ENCODE measurements at regions not wholly inside any gene's neighbourhood (a gene's known extent, or its start where the extent isn't known, plus 50 kb on each side); places are given as distances from the start of the nearest gene placed in this dataset.
A peak's percentile ranks its signal among the peaks of the same experiment; 100 is the strongest.

DNA sequence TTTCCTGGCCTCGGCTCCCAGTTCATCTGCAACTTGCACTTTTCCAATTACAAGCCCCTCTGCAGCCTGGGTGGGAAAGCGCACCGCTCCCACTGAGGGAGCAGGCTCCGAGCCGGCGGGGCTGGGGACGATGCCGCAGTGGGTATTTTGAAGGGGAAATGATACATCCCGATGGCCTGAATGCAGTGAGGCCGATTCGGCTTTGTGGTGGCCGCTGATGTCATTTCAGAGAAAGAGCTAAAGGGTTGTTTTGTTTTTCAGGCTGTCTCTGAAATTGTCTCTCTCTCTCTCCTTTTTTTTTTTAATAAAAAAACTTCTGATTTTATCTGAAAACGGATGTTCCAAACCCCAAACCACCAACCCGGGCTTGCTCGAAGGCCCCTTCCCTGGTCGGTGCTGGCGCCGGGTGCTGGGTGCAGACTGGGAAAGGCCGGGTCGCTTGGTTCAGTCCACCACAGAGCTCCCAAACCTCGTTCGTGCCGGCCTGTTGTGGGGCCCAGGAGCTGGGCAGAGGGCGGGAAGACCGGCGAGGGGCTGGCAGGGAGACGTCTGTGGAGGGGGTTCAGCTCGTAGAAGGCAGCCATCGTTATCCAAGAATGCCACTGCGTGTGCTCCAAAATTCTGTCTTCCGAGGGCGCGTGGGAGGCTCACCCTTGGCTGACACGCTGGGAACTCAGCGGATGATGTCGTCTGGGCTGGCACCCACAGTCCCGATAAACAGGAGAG lies 102.8 kb downstream of the FOXL1 start:
- TF ChIP-seq, protein P1, sequence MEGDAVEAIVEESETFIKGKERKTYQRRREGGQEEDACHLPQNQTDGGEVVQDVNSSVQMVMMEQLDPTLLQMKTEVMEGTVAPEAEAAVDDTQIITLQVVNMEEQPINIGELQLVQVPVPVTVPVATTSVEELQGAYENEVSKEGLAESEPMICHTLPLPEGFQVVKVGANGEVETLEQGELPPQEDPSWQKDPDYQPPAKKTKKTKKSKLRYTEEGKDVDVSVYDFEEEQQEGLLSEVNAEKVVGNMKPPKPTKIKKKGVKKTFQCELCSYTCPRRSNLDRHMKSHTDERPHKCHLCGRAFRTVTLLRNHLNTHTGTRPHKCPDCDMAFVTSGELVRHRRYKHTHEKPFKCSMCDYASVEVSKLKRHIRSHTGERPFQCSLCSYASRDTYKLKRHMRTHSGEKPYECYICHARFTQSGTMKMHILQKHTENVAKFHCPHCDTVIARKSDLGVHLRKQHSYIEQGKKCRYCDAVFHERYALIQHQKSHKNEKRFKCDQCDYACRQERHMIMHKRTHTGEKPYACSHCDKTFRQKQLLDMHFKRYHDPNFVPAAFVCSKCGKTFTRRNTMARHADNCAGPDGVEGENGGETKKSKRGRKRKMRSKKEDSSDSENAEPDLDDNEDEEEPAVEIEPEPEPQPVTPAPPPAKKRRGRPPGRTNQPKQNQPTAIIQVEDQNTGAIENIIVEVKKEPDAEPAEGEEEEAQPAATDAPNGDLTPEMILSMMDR (IDR thresholded peaks at IDR 0.05), result no peak
- TF ChIP-seq POLR2A (IDR thresholded peaks at IDR 0.05) (no peak), POLR2AphosphoS5 (IDR thresholded peaks at IDR 0.05) (no peak)
- intact Hi-C loops (cut with DNase I; ENCODE audit: low total_unique reads), result no loop called here
- H3K4me1 ChIP-seq, result no peaks in the 10 kb centered on the region
- H3K4me3 ChIP-seq, result peak overlapping the region in 2 of 3 donors; percentile 12 to 44
- DNase-seq (ENCODE audit: low spot score in 2 of 2), result peak in 1 of 2 donors; percentile 79
- no peaks in the 10 kb centered on the region for H3K9me3 ChIP-seq
- H3K36me3 ChIP-seq, result no peaks in the 10 kb centered on the region
- peak overlapping the region; percentile 72 to 82 for H3K27ac ChIP-seq
- H3K27me3 ChIP-seq, result peaks cover 0 to 8% of the 10 kb centered on the region in 2 donors

DNA sequence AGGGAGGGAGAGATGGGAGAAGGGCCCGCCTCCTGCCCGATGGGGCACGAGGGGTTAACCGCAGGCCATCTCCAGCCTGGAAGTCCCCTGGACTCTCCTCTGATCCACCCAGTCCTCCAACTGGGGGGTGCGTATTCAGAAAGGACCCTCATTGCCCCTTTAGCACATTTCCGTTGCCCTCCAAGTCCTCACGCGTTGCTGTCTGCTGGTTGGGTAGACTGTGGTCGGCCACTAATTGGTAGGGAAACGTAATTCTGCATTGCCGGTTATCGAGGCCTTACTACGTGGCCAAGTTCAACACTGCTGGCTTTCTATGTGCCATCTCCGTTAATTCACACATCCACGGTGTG lies 103.4 kb downstream of the FOXL1 start:
- Histone ChIP-seq H3K27ac (peak overlapping the region; percentile 72 to 82), H3K4me3 (peak overlapping the region in 1 of 3 donors; percentile 44), H3K9me3 (no peaks in the 10 kb centered on the region), H3K4me1 (no peaks in the 10 kb centered on the region), H3K27me3 (peaks cover 0 to 8% of the 10 kb centered on the region in 2 donors), H3K36me3 (no peaks in the 10 kb centered on the region)
- TF ChIP-seq, protein P1 (IDR thresholded peaks at IDR 0.05), result no peak
- TF ChIP-seq POLR2A (IDR thresholded peaks at IDR 0.05) (no peak), POLR2AphosphoS5 (IDR thresholded peaks at IDR 0.05) (no peak)
- intact Hi-C loops (cut with DNase I; ENCODE audit: low total_unique reads), result no loop called here
- DNase-seq (ENCODE audit: low spot score in 2 of 2), result no peak

GRCh38 chr16:86682219-86682904 lies 104.0 kb downstream of the FOXL1 start:
- Histone ChIP-seq H3K36me3 (no peaks in the 10 kb centered on the region), H3K9me3 (no peaks in the 10 kb centered on the region), H3K27ac (peak overlapping the region; percentile 72 to 82), H3K4me1 (no peaks in the 10 kb centered on the region), H3K4me3 (no peak overlapping the region), H3K27me3 (peaks cover 0 to 8% of the 10 kb centered on the region in 2 donors)
- intact Hi-C loops (cut with DNase I; ENCODE audit: low total_unique reads), result no loop called here
- DNase-seq (ENCODE audit: low spot score in 2 of 2), result no peak
- TF ChIP-seq, protein P1 (IDR thresholded peaks at IDR 0.05), result no peak
- TF ChIP-seq POLR2AphosphoS5 (IDR thresholded peaks at IDR 0.05) (no peak), POLR2A (IDR thresholded peaks at IDR 0.05) (no peak)

GRCh38 chr16:86683441-86684194 lies 105.3 kb downstream of the FOXL1 start:
- no peaks in the 10 kb centered on the region for H3K36me3 ChIP-seq
- no peaks in the 10 kb centered on the region for H3K9me3 ChIP-seq
- TF ChIP-seq POLR2AphosphoS5 (IDR thresholded peaks at IDR 0.05), result no peak
- TF ChIP-seq, protein P1 (IDR thresholded peaks at IDR 0.05), result no peak
- no peak for TF ChIP-seq POLR2A (IDR thresholded peaks at IDR 0.05)
- peak overlapping the region in 1 of 2 donors; percentile 3 for H3K27ac ChIP-seq
- H3K4me1 ChIP-seq, result no peaks in the 10 kb centered on the region
- H3K4me3 ChIP-seq, result no peak overlapping the region
- peaks cover 0 to 8% of the 10 kb centered on the region in 2 donors for H3K27me3 ChIP-seq
- no peak for DNase-seq (ENCODE audit: low spot score in 2 of 2)
- intact Hi-C loops (cut with DNase I; ENCODE audit: low total_unique reads), result no loop called here
